ENCODE measurements at regions not wholly inside any gene's neighbourhood (a gene's known extent, or its start where the extent isn't known, plus 50 kb on each side); places are given as distances from the start of the nearest gene placed in this dataset.

DNA sequence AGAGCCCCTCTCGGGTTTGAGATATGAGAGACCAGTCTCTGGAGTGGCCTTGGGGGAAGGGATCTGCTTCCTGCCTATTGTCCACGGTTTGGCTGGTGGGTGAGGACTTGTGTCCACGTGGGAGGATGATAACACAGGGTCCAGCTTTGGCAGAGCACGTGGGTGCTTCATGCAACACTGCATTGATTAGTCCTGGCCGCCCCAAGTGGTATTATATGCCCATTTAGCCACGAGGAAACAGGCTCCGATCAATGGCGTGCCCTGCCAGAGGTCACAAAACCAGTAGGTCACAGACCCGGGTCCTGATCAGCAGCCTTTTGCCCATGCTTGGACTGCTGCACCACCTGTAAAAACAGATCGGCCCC is 141.6 kb downstream of the RGS9 start:
- no peaks in the 10 kb centered on the region for H3F3A ChIP-seq (replicated peaks; ENCODE audit: low read depth)
- no peak overlapping the region for H3K4me3 ChIP-seq
- H3K79me2 ChIP-seq (replicated peaks; ENCODE audit: insufficient read depth), result no peaks in the 10 kb centered on the region
- Mint-ChIP-seq H3K4me3 (no peak overlapping the region), H3K27ac (no peak overlapping the region), H3K36me3 (ENCODE audit: low read depth) (no peaks in the 10 kb centered on the region), H3K4me1 (peaks cover 13% of the 10 kb centered on the region), H3K9me3 (peaks cover 2% of the 10 kb centered on the region; the same call in 1 of the 3 replicates), H3K27me3 (ENCODE audit: insufficient read depth, low read depth, poor library complexity) (no peaks in the 10 kb centered on the region)
- ATAC-seq (no peak; the same call in 2 of the 3 replicates), DNase-seq (ENCODE audit: low spot score) (no peak)
- H2AFZ ChIP-seq, result peak overlapping the region; percentile 93
- H3K27me3 ChIP-seq (ENCODE audit: insufficient read depth), result no peaks in the 10 kb centered on the region
- no peak overlapping the region for H3K27ac ChIP-seq (ENCODE audit: low read depth)
- 0 out of 2 replicates have a peak overlapping the region, but pooled peaks have one; percentile 11 for H3K4me2 ChIP-seq
- H3K9me2 ChIP-seq (ENCODE audit: insufficient read depth), result no peaks in the 10 kb centered on the region
- no peaks in the 10 kb centered on the region for H4K20me1 ChIP-seq (replicated peaks; ENCODE audit: insufficient read depth)
- H3K36me3 ChIP-seq (ENCODE audit: insufficient read depth), result no peaks in the 10 kb centered on the region
- H3K4me1 ChIP-seq (ENCODE audit: insufficient read depth), result peaks cover 8% of the 10 kb centered on the region
- TF ChIP-seq JUNB (IDR thresholded peaks at IDR 0.05; ENCODE audit: unreplicated experiment), result no peak
- no peak for TF ChIP-seq ZNF331 (CRISPR knock-in tag; IDR thresholded peaks at IDR 0.05; ENCODE audit: low read depth)
- TF ChIP-seq CREB1 (CRISPR knock-in tag; IDR thresholded peaks at IDR 0.05; ENCODE audit: low read depth), result no peak
- TF ChIP-seq ZNF114 (CRISPR knock-in tag; IDR thresholded peaks at IDR 0.05), result no peak

- Mint-ChIP-seq H3K36me3 (ENCODE audit: low read depth) (no peaks in the 10 kb centered on the region), H3K4me3 (no peak overlapping the region), H3K27ac (no peak overlapping the region), H3K27me3 (ENCODE audit: insufficient read depth, low read depth, poor library complexity) (no peaks in the 10 kb centered on the region), H3K9me3 (no peaks in the 10 kb centered on the region), H3K4me1 (peaks cover 13% of the 10 kb centered on the region)
- H3K27me3 ChIP-seq (ENCODE audit: insufficient read depth), result no peaks in the 10 kb centered on the region
- no peak overlapping the region for H3K27ac ChIP-seq (ENCODE audit: low read depth)
- no peaks in the 10 kb centered on the region for H3K79me2 ChIP-seq (replicated peaks; ENCODE audit: insufficient read depth)
- TF ChIP-seq EZH2 (IDR thresholded peaks at IDR 0.05; ENCODE audit: low read depth, unreplicated experiment), result no peak
- TF ChIP-seq, protein P1, sequence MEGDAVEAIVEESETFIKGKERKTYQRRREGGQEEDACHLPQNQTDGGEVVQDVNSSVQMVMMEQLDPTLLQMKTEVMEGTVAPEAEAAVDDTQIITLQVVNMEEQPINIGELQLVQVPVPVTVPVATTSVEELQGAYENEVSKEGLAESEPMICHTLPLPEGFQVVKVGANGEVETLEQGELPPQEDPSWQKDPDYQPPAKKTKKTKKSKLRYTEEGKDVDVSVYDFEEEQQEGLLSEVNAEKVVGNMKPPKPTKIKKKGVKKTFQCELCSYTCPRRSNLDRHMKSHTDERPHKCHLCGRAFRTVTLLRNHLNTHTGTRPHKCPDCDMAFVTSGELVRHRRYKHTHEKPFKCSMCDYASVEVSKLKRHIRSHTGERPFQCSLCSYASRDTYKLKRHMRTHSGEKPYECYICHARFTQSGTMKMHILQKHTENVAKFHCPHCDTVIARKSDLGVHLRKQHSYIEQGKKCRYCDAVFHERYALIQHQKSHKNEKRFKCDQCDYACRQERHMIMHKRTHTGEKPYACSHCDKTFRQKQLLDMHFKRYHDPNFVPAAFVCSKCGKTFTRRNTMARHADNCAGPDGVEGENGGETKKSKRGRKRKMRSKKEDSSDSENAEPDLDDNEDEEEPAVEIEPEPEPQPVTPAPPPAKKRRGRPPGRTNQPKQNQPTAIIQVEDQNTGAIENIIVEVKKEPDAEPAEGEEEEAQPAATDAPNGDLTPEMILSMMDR (conservative IDR thresholded peaks at IDR 0.05; ENCODE audit: low read depth in 2 of 2), result peak; percentile 86 to 93
- H3K4me1 ChIP-seq (ENCODE audit: insufficient read depth), result peaks cover 8% of the 10 kb centered on the region
- DNase-seq (ENCODE audit: low spot score) (peak; percentile 93), ATAC-seq (peak; percentile 99)
- peak overlapping the region; percentile 93 for H2AFZ ChIP-seq
- H3K9me2 ChIP-seq (ENCODE audit: insufficient read depth), result no peaks in the 10 kb centered on the region
- H3K4me2 ChIP-seq, result 0 out of 2 replicates have a peak overlapping the region, but pooled peaks have one; percentile 11
- H3K36me3 ChIP-seq (ENCODE audit: insufficient read depth), result no peaks in the 10 kb centered on the region
- H3F3A ChIP-seq (replicated peaks; ENCODE audit: low read depth), result no peaks in the 10 kb centered on the region
- H3K4me3 ChIP-seq, result no peak overlapping the region
- no peaks in the 10 kb centered on the region for H4K20me1 ChIP-seq (replicated peaks; ENCODE audit: insufficient read depth)
Measured at GRCh38 chr17:65278050-65278819, 141.1 kb downstream of the RGS9 start.

- Histone ChIP-seq H3K79me2 (replicated peaks; ENCODE audit: insufficient read depth) (no peaks in the 10 kb centered on the region), H3K4me2 (0 out of 2 replicates have a peak overlapping the region, but pooled peaks have one; percentile 36), H3K9me2 (ENCODE audit: insufficient read depth) (no peaks in the 10 kb centered on the region), H4K20me1 (replicated peaks; ENCODE audit: insufficient read depth) (no peaks in the 10 kb centered on the region), H3K27ac (ENCODE audit: low read depth) (no peak overlapping the region), H3K36me3 (ENCODE audit: insufficient read depth) (no peaks in the 10 kb centered on the region), H3F3A (replicated peaks; ENCODE audit: low read depth) (no peaks in the 10 kb centered on the region), H3K4me3 (no peak overlapping the region), H2AFZ (0 out of 2 replicates have a peak overlapping the region, but pooled peaks have one; percentile 8), H3K4me1 (ENCODE audit: insufficient read depth) (peaks cover 8% of the 10 kb centered on the region), H3K27me3 (ENCODE audit: insufficient read depth) (no peaks in the 10 kb centered on the region)
- Mint-ChIP-seq H3K27ac (no peak overlapping the region), H3K36me3 (ENCODE audit: low read depth) (no peaks in the 10 kb centered on the region), H3K4me1 (peaks cover 13% of the 10 kb centered on the region), H3K27me3 (ENCODE audit: insufficient read depth, low read depth, poor library complexity) (no peaks in the 10 kb centered on the region), H3K9me3 (no peaks in the 10 kb centered on the region), H3K4me3 (no peak overlapping the region)
- DNase-seq (ENCODE audit: low spot score) (no peak), ATAC-seq (no peak)
- no peak for TF ChIP-seq EZH2 (IDR thresholded peaks at IDR 0.05; ENCODE audit: low read depth, unreplicated experiment)
- TF ChIP-seq POLR2AphosphoS5 (IDR thresholded peaks at IDR 0.05; ENCODE audit: low read depth), result no peak
- no peak for TF ChIP-seq STAT1 (IDR thresholded peaks at IDR 0.05; ENCODE audit: unreplicated experiment)
- no peak for TF ChIP-seq ZNF331 (CRISPR knock-in tag; IDR thresholded peaks at IDR 0.05; ENCODE audit: low read depth)
- TF ChIP-seq, protein P1 (conservative IDR thresholded peaks at IDR 0.05; ENCODE audit: low read depth in 2 of 2), result no peak
- no peak for TF ChIP-seq JUNB (IDR thresholded peaks at IDR 0.05; ENCODE audit: unreplicated experiment)
- no peak for TF ChIP-seq CREB1 (CRISPR knock-in tag; IDR thresholded peaks at IDR 0.05; ENCODE audit: low read depth)
Measured at GRCh38 chr17:65277576-65277975, 140.4 kb downstream of the RGS9 start.
